ENCODE measurements at regions not wholly inside any gene's neighbourhood (a gene's known extent, or its start where the extent isn't known, plus 50 kb on each side); places are given as distances from the start of the nearest gene placed in this dataset.

DNA sequence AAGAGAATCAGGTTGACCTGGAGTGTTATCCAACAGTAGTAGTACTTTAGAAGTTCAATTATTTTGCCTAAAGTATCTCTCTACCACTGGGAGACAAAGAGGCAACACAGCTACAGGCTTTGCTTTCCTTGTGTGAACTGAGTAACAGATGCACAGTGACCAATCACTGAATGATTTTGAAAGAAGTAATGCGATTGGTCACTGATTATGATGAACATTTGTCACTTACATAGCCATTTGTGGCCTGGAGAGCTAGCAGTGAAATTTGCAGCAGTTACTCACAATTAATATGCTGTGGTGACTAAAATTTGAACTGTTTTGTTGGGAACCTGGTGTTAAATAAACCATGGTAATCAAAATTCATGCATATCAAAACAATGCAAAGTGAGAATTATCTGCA, 508.7 kb upstream of the DIPK2B start:
- TF ChIP-seq POLR2A (IDR thresholded peaks at IDR 0.05; ENCODE audit: low read depth, low read length): no peak
- no peak for TF ChIP-seq POLR2AphosphoS5 (IDR thresholded peaks at IDR 0.05; ENCODE audit: low read depth, low read length)
- TF ChIP-seq TAF1 (IDR thresholded peaks at IDR 0.05; ENCODE audit: low read depth, low read length): no peak
- no peak for TF ChIP-seq POU2F2 (IDR thresholded peaks at IDR 0.05; ENCODE audit: low read depth, low read length)
- TF ChIP-seq SPI1 (IDR thresholded peaks at IDR 0.05; ENCODE audit: low read depth, low read length): no peak
- TF ChIP-seq PAX5 (IDR thresholded peaks at IDR 0.05; ENCODE audit: insufficient read depth, low read length, severe bottlenecking): no peak
